Neutrophil (primary cell): ENCODE measurements at regions not wholly inside any gene's neighbourhood (a gene's known extent, or its start where the extent isn't known, plus 50 kb on each side); places are given as distances from the start of the nearest gene placed in this dataset.

Source experiments
- H3K27ac ChIP-seq: fragments of 200-600 bp; sonication (generic); 2 replicates; pipeline ENCODE4 v1.5.1; 2016; ENCODE audit warnings: mild to moderate bottlenecking, moderate library complexity
- H3K27me3 ChIP-seq: fragments of 200-600 bp; sonication (generic); 2 replicates; pipeline ENCODE4 v1.6.0; 2016; ENCODE audit warnings: mild to moderate bottlenecking
- H3K36me3 ChIP-seq: fragments of 200-600 bp; sonication (generic); 2 replicates; pipeline ENCODE4 v1.5.1; 2017
- H3K4me1 ChIP-seq, 2 experiments: fragments of 200-600 bp in 1 of 2; sonication (generic) in 1 of 2; 1 replicate in 1 of 2; 2 replicates in 1 of 2; pipeline versions ENCODE4 v1.5.1 to v1.6.1; 2013 to 2016; ENCODE audit warnings: low read depth in 1 of 2, low read length in 1 of 2, mild to moderate bottlenecking in 1 of 2, moderate library complexity in 1 of 2; ENCODE audit not compliant: control insufficient read depth in 1 of 2, insufficient read depth in 1 of 2
- H3K4me3 ChIP-seq, 2 experiments: fragments of 200-600 bp in 1 of 2; sonication (generic) in 1 of 2; 1 replicate in 1 of 2; 2 replicates in 1 of 2; pipeline ENCODE4 v1.5.1; 2013 to 2016; ENCODE audit warnings: low read depth in 1 of 2, low read length in 1 of 2, mild to moderate bottlenecking in 1 of 2, moderate library complexity in 1 of 2
- H3K9me3 ChIP-seq: fragments of 200-600 bp; sonication (generic); 2 replicates; pipeline ENCODE4 v1.5.1; 2016
- CTCF ChIP-seq: fragments of 200-600 bp; sonication (generic); IDR thresholded peaks from 2 replicates; pipeline ENCODE4 v1.5.1; 2016; ENCODE audit warnings: antibody characterized with exemption

DNA sequence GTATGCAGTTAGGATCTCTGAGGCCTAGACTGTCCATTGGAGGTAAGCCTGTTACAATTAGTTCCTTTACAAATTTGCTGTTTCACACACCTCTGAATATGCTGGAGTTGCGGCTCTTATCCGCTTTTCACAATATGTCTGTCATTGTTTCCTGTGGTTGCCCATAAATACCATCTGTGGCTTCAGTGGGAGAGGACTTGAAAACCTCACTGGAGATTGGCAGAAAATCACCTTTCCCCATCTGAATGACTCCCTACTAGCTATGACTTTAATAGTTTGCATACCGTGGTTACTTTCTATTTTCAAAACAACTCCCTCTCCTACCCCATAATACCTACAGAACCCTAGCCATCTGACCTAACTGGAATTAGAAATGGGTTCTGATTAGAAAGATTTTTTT is 454.3 kb downstream of the PCDH17 start:
- no peak overlapping the region for H3K4me3 ChIP-seq

DNA sequence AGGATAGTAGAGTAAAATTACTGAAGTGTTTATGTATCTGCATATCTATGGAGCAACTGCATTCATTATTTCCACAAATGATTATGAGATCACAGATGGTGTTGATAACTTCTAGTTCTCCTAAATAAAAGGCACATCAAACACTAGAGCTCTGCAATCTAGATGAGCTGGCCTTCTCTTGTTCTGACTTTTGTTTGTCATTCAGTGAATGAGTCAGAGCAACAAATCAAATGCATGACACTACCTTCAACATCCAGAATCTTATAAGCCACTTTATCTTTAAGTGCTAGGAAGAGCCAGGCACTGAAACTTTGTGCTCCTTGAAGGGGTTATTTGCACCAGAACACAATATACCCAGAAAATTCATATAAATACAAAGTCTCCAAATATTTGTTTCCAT is 456.0 kb downstream of the PCDH17 start:
- no peak for TF ChIP-seq CTCF
- H3K27ac ChIP-seq: no peak overlapping the region
- no peak overlapping the region for H3K4me3 ChIP-seq
- no peaks in the 10 kb centered on the region for H3K4me1 ChIP-seq
- no peaks in the 10 kb centered on the region for H3K27me3 ChIP-seq
- no peaks in the 10 kb centered on the region for H3K36me3 ChIP-seq
- no peaks in the 10 kb centered on the region for H3K9me3 ChIP-seq

More for the DNA sequence above, 454.3 kb downstream of the PCDH17 start:
- H3K9me3 ChIP-seq: no peaks in the 10 kb centered on the region
- no peaks in the 10 kb centered on the region for H3K27me3 ChIP-seq
- H3K27ac ChIP-seq: no peak overlapping the region
- H3K4me1 ChIP-seq: no peaks in the 10 kb centered on the region
- TF ChIP-seq CTCF: no peak
- no peaks in the 10 kb centered on the region for H3K36me3 ChIP-seq

DNA sequence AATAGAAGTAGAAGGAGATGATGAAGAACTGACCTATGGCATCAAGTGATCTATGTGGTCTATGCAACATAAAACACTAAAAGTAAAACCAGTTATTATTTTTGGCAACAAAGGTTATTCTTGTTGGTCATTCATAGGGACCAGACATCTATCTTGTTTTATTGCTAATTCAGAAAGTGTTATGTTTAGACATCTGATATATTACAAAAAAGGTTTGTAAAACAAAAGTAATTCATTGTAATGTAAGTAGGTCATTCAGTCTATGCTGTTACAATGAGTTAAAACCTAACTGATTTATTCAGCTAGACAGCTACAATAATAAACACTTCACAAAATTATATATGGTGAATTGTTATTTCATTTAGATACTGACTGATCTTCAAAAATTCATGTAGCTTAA is 461.9 kb downstream of the PCDH17 start:
- Histone ChIP-seq H3K27me3 (no peaks in the 10 kb centered on the region), H3K27ac (no peak overlapping the region), H3K36me3 (no peaks in the 10 kb centered on the region), H3K4me3 (no peak overlapping the region), H3K9me3 (no peaks in the 10 kb centered on the region), H3K4me1 (no peaks in the 10 kb centered on the region)
- TF ChIP-seq CTCF: no peak

- TF ChIP-seq CTCF: no peak
- H3K9me3 ChIP-seq: no peaks in the 10 kb centered on the region
- H3K27me3 ChIP-seq: no peaks in the 10 kb centered on the region
- no peak overlapping the region for H3K27ac ChIP-seq
- no peaks in the 10 kb centered on the region for H3K4me1 ChIP-seq
- H3K36me3 ChIP-seq: no peaks in the 10 kb centered on the region
- H3K4me3 ChIP-seq: no peak overlapping the region
Measured at GRCh38 chr13:58097831-58098230, 466.3 kb downstream of the PCDH17 start.

DNA sequence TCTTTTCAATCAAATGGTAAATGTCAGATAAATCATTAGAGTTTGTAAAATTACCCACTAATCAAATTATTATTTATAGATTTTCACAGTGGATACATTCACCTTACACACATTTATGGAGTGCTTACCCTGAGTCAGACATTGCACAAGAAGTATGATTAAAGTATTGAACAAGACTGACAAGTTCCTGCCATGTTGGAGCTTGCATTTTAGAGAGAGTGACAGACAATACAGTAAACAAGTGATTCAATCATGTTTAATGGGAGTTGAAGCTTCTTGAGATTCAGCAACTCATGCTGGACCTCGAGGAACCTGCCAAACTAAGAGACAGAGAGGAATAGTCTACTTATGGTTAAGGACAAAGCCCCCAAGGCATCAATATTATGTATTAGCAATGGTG is 487.8 kb downstream of the PCDH17 start:
- no peaks in the 10 kb centered on the region for H3K27me3 ChIP-seq
- H3K4me1 ChIP-seq: no peaks in the 10 kb centered on the region
- no peak overlapping the region for H3K27ac ChIP-seq
- no peak for TF ChIP-seq CTCF
- H3K4me3 ChIP-seq: no peak overlapping the region
- no peaks in the 10 kb centered on the region for H3K9me3 ChIP-seq
- H3K36me3 ChIP-seq: no peaks in the 10 kb centered on the region

DNA sequence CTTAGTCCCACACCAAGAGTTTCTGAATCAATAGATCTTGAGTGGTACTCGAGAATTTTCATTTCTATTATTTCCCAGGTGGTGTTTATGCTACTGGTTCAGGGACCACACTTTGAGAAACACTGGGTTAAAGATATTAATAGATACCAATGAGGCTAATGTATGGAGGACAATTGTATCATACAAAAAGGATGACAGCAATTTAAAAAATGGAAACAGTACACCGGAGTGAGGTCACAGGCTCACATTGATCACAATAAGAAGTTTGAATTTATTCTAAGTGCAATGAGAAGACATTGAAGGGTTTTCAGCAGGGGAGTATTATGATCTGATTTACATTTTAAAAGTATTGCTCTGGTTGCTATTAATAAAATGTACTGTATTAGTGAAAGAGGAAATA is 488.3 kb downstream of the PCDH17 start:
- Histone ChIP-seq H3K4me3 (no peak overlapping the region), H3K27ac (no peak overlapping the region), H3K27me3 (no peaks in the 10 kb centered on the region), H3K9me3 (no peaks in the 10 kb centered on the region), H3K4me1 (no peaks in the 10 kb centered on the region), H3K36me3 (no peaks in the 10 kb centered on the region)
- no peak for TF ChIP-seq CTCF
